HG02588 (cell line): ENCODE measurements at regions not wholly inside any gene's neighbourhood (a gene's known extent, or its start where the extent isn't known, plus 50 kb on each side); places are given as distances from the start of the nearest gene placed in this dataset.
"Not testable (repeated sequence)": the region's sequence is repeated elsewhere in the genome, so short reads cannot be mapped to it uniquely, and the experiment has no call there.

Source experiments
- ATAC-seq: cut with Tn5 transposase; IDR thresholded peaks from one replicate; pipeline ENCODE4 v1.9.1; 2021; ENCODE audit warnings: mild to moderate bottlenecking, moderate library complexity; ENCODE audit not compliant: unreplicated experiment

- not testable (repeated sequence) for ATAC-seq
Observed at GRCh38 chr15:84409357-84409756, 173.8 kb downstream of the GOLGA6L4 start.

GRCh38 chr15:84421513-84422181, 179.2 kb upstream of the ZSCAN2 start:
- ATAC-seq: not testable (repeated sequence)

- not testable (repeated sequence) for ATAC-seq
Observed at GRCh38 chr15:84425327-84425726, 175.5 kb upstream of the ZSCAN2 start.

- ATAC-seq: not testable (repeated sequence)
Observed at GRCh38 chr15:84473305-84473877, 127.4 kb upstream of the ZSCAN2 start.

GRCh38 chr15:84476364-84477033, 124.3 kb upstream of the ZSCAN2 start:
- ATAC-seq: not testable (repeated sequence)

- peak; percentile 53 for ATAC-seq
Observed at GRCh38 chr15:84477550-84477949, 123.3 kb upstream of the ZSCAN2 start.

GRCh38 chr15:84480174-84480681, 120.6 kb upstream of the ZSCAN2 start:
- ATAC-seq: not testable (repeated sequence)

- ATAC-seq: not testable (repeated sequence)
Observed at GRCh38 chr15:84483859-84484258, 117.0 kb upstream of the ZSCAN2 start.

- not testable (repeated sequence) for ATAC-seq
Observed at GRCh38 chr15:84500165-84500889, 100.5 kb upstream of the ZSCAN2 start.

GRCh38 chr15:84503101-84503500, 97.7 kb upstream of the ZSCAN2 start:
- not testable (repeated sequence) for ATAC-seq

- not testable (repeated sequence) for ATAC-seq
Observed at GRCh38 chr15:84505552-84505951, 95.3 kb upstream of the ZSCAN2 start.

- not testable (repeated sequence) for ATAC-seq
Observed at GRCh38 chr15:84512324-84512723, 88.5 kb upstream of the ZSCAN2 start.

- not testable (repeated sequence) for ATAC-seq
Observed at GRCh38 chr15:84516773-84517172, 84.0 kb upstream of the ZSCAN2 start.

GRCh38 chr15:84525491-84526344, 75.1 kb upstream of the ZSCAN2 start:
- ATAC-seq: not testable (repeated sequence)

GRCh38 chr15:84530751-84531150, 70.1 kb upstream of the ZSCAN2 start:
- not testable (repeated sequence) for ATAC-seq

GRCh38 chr15:84531223-84531622, 69.6 kb upstream of the ZSCAN2 start:
- not testable (repeated sequence) for ATAC-seq

GRCh38 chr15:84531709-84532367, 69.0 kb upstream of the ZSCAN2 start:
- not testable (repeated sequence) for ATAC-seq

- not testable (repeated sequence) for ATAC-seq
Observed at GRCh38 chr15:84533705-84534104, 67.1 kb upstream of the ZSCAN2 start.

- not testable (repeated sequence) for ATAC-seq
Observed at GRCh38 chr15:84534561-84535235, 66.1 kb upstream of the ZSCAN2 start.
